ENCODE measurements at regions not wholly inside any gene's neighbourhood (a gene's known extent, or its start where the extent isn't known, plus 50 kb on each side); places are given as distances from the start of the nearest gene placed in this dataset.
"Not testable (repeated sequence)": the region's sequence is repeated elsewhere in the genome, so short reads cannot be mapped to it uniquely, and the experiment has no call there.

- ATAC-seq; H3K4me1 ChIP-seq; H3K27me3 ChIP-seq; intact Hi-C loops (cut with DNase I); H3K4me3 ChIP-seq; H3K27ac ChIP-seq; H3K36me3 ChIP-seq: not testable (repeated sequence)
- DNase-seq, result peak in 1 of 4 donors; percentile 39
- peaks cover 0 to 70% of the 10 kb centered on the region in 2 donors for H3K9me3 ChIP-seq
These were observed 502.0 kb upstream of the ALG10B start for GRCh38 chr12:37814529-37814928.

All from left lung (tissue), 4 donors.